Activated CD8-positive, alpha-beta memory T cell treated with anti-CD3 and anti-CD28 coated beads, Interleukin-2, amount 50 U/mL, for 1 hour (primary cell): ENCODE measurements at regions not wholly inside any gene's neighbourhood (a gene's known extent, or its start where the extent isn't known, plus 50 kb on each side); places are given as distances from the start of the nearest gene placed in this dataset.

Experiments used
- DNase-seq: peaks from one replicate; pipeline ENCODE4 v3.0.0-alpha.2; 2020; ENCODE audit errors: extremely low read depth

GRCh38 chr13:40116008-40116407 lies 460.5 kb downstream of the COG6 start:
- DNase-seq: peak; percentile 13

- DNase-seq: no peak
These were observed 462.9 kb downstream of the COG6 start for GRCh38 chr13:40118337-40118736.

GRCh38 chr13:40119852-40120251 lies 464.4 kb downstream of the COG6 start:
- no peak for DNase-seq

- no peak for DNase-seq
These were observed 464.8 kb downstream of the COG6 start for GRCh38 chr13:40120288-40120687.

- DNase-seq: no peak
These were observed 465.3 kb downstream of the COG6 start for GRCh38 chr13:40120781-40121180.

GRCh38 chr13:40121722-40122121 lies 466.3 kb downstream of the COG6 start:
- DNase-seq: no peak

GRCh38 chr13:40123962-40124632 lies 468.6 kb downstream of the COG6 start:
- DNase-seq: no peak

- DNase-seq: no peak
These were observed 469.2 kb downstream of the COG6 start for GRCh38 chr13:40124633-40125015.

GRCh38 chr13:40125336-40125735 lies 469.9 kb downstream of the COG6 start:
- no peak for DNase-seq

- no peak for DNase-seq
These were observed 471.0 kb downstream of the COG6 start for GRCh38 chr13:40126306-40127085.

- DNase-seq: no peak
These were observed 472.0 kb downstream of the COG6 start for GRCh38 chr13:40127476-40127875.

GRCh38 chr13:40127925-40128324 lies 472.5 kb downstream of the COG6 start:
- no peak for DNase-seq

GRCh38 chr13:40129467-40129866 lies 474.0 kb downstream of the COG6 start:
- DNase-seq: no peak

GRCh38 chr13:40130871-40131636 lies 475.6 kb downstream of the COG6 start:
- DNase-seq: no peak

GRCh38 chr13:40132249-40132648 lies 476.8 kb downstream of the COG6 start:
- no peak for DNase-seq

GRCh38 chr13:40136896-40137295 lies 481.4 kb downstream of the COG6 start:
- DNase-seq: no peak

- no peak for DNase-seq
These were observed 481.9 kb downstream of the COG6 start for GRCh38 chr13:40137400-40137799.

- DNase-seq: no peak
These were observed 484.5 kb downstream of the COG6 start for GRCh38 chr13:40139896-40140520.

- DNase-seq: no peak
These were observed 486.5 kb downstream of the COG6 start for GRCh38 chr13:40141859-40142555.

- DNase-seq: no peak
These were observed 487.6 kb downstream of the COG6 start for GRCh38 chr13:40143106-40143505.

GRCh38 chr13:40143559-40143958 lies 488.1 kb downstream of the COG6 start:
- no peak for DNase-seq

GRCh38 chr13:40145139-40145538 lies 489.7 kb downstream of the COG6 start:
- no peak for DNase-seq
